GM12873 (cell line): ENCODE measurements at regions not wholly inside any gene's neighbourhood (a gene's known extent, or its start where the extent isn't known, plus 50 kb on each side); places are given as distances from the start of the nearest gene placed in this dataset.

ENCODE experiments used
- CTCF ChIP-seq: IDR thresholded peaks from 2 replicates; pipeline ENCODE4 v1.5.1; 2012; ENCODE audit warnings: low read depth, mild to moderate bottlenecking, moderate library complexity, low read length, control low read depth; ENCODE audit not compliant: insufficient read depth; ENCODE audit errors: missing control alignments

DNA sequence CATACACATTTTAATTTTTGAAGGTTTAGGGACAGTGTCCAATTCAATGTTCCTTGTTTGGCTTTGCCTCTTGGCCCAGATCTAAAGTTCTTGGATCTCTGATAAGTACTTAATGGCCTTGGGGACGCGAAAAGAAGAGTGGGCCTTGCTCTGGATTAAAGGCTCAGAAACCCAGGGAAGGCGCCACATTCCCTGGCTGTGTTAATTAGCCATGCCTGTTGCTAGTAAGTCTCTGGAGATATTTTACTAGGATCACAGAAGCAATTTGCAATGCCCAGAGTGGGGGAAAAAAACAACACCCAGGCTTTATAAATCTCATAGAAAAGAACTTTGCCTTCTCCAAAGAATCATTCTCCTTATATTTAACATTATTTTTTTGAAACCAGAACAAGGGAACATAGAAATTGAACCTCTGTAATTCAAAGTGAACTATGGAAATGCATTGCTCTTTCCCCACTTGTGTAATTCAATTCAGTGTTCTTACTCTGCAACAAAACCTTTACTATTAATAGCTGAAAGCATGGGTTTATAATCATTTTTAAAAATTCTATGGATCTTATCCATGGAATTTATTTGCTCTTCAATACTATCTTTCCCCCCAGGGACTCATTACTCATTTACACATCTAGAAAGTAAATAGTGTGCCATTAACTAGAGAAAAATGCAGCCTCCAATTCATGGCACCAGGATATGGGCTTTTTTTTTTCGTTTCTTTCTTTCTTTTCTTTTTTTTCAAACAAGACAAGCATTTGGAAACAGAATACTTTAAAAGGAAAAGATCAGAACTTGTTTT is 172.2 kb upstream of the ANKRD55 start:
- TF ChIP-seq CTCF = no peak

- TF ChIP-seq CTCF = no peak
Measured at GRCh38 chr5:56402266-56403220, 169.4 kb upstream of the ANKRD55 start.

DNA sequence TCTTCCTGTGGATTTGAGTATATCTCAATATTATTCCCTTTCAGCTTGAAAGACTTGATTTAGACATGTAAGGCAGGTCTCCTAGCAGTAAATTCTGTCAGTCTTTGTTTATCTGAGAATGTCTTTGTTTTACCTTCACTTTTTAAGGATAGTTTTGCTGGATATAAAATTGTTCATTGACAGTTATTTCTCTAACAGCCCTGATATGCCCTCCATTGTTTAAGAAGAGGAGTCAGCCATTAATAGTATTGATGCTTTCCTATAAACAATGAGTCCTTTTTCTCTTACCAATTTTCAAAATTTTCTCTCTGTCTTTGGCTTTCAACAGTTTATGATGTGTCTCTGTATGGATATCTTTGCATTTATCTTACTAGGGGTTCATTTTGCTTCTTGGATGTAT is 163.5 kb upstream of the ANKRD55 start:
- no peak for TF ChIP-seq CTCF

DNA sequence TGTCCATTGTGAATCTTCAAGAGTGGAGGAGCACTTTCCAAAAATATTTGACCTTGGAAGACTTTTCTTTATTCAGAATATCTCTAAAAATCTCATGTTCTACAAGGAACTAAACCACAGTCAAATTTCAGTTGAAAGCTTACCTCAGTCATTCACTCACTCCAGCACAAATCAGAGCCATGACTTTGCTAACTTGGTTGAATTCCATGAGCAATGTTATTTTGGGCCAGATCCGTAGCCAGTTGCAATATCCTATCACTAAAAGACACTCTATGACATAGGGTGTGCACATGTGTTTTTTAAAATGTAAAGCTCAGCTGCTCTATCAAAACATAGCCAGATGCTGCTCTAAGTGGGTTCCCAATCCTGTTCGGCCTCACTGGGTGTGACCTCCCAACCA is 156.1 kb upstream of the ANKRD55 start:
- TF ChIP-seq CTCF = no peak

GRCh38 chr5:56388229-56388985 is 155.3 kb upstream of the ANKRD55 start:
- TF ChIP-seq CTCF = no peak

- no peak for TF ChIP-seq CTCF
Measured at GRCh38 chr5:56386046-56386445, 152.9 kb upstream of the ANKRD55 start.

- no peak for TF ChIP-seq CTCF
Measured at GRCh38 chr5:56384186-56384585, 151.1 kb upstream of the ANKRD55 start.
